Muscle of back (tissue), 3 donors: ENCODE measurements at regions not wholly inside any gene's neighbourhood (a gene's known extent, or its start where the extent isn't known, plus 50 kb on each side); places are given as distances from the start of the nearest gene placed in this dataset.
"Not testable (repeated sequence)": the region's sequence is repeated elsewhere in the genome, so short reads cannot be mapped to it uniquely, and the experiment has no call there.

Experiments
- DNase-seq, 3 donors: peaks; one replicate each; pipeline versions ENCODE4 v3.0.0 to v3.0.0-alpha.2; 2013

DNA sequence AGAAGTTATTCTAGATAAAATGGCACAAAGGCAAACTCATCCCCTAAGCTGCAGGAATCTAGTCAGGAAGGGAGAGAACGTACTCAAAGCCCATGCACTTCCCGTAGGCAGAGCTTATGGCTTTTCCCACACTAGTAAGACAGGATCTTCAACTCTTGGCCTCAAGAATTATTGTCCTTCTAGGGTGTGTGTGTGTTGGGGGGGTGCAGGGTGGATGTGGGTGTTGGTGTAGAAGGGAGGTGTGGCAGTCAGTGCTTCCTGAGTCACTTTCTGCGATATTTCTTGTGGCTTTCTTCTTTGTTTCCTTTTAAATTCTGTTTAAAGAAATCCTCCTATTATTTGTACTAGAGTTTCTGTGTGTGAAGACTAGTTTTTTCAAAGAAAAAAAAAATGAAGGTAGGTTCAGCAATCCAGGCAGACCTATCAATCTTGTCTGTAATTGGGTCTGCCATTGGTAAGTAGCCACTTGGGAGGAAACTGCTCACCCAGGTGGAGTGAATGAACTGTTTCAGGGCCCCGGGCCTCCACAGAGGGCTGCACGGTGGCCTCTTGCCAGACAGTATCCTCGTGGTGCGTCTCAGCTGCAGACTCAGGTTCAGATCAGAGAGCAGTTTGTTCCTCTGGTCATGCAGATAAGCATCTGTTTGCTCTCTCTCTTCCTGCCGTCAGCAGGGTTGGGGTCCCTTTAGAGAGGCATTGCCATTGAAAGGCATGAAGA lies 131.9 kb downstream of the NPR3 start:
- DNase-seq = no peak

DNA sequence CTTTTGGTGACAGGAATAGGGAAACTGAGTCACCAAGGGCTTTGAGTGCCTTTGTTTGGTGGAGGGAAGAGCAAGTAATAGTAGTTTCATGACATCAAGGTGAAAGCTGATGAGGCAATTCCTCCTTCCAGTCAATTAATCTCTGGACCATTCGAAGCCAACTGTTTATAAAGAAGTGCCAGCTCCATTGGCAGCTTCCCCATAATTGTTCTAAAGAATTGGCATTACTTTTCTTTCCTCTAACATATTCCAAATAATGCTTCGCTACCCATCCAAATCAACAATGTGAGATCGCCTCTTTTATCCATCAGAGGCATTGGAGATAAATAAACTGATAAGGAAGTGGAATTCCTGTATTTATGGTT lies 132.4 kb downstream of the NPR3 start:
- no peak for DNase-seq

DNA sequence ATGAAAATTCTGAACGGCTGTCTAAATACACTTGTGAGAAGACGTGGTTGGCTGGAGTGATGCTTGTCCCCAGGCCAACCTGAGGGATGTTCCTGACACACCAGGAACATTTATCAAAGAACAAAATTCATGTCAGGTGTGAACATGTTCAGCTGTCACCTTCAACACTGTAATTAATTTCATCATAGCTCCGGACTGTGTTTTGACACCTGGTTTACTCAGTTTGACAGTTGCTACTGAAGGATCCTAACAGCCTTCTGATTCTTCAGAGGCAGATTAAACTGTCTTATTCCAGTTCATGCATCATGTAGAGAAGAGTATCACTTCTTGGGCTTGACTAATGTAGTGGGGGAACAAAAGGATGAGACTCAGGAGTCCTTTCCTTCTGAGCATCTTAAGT lies 134.1 kb downstream of the NPR3 start:
- DNase-seq = no peak

DNA sequence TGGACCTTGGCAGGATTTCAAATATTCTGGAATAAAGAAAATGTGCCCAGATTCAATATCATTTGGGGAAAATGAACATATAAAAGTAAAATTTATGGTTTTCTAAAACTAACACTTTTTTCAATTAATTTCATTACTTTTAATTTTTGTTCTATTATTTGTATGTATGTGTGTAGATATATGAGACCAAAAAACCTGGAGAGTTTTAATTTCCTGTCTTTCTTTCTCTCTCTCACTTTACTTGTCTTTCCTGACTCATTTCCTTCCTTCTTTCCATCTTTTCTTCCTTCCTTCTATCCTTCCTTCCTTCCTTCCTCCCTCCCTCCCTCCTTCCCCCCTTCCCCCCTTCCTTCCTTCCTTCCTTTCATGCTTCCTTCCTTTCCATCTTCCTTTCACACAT lies 137.0 kb downstream of the NPR3 start:
- DNase-seq = no peak

GRCh38 chr5:32848681-32849080 lies 137.6 kb downstream of the NPR3 start:
- DNase-seq = no peak

DNA sequence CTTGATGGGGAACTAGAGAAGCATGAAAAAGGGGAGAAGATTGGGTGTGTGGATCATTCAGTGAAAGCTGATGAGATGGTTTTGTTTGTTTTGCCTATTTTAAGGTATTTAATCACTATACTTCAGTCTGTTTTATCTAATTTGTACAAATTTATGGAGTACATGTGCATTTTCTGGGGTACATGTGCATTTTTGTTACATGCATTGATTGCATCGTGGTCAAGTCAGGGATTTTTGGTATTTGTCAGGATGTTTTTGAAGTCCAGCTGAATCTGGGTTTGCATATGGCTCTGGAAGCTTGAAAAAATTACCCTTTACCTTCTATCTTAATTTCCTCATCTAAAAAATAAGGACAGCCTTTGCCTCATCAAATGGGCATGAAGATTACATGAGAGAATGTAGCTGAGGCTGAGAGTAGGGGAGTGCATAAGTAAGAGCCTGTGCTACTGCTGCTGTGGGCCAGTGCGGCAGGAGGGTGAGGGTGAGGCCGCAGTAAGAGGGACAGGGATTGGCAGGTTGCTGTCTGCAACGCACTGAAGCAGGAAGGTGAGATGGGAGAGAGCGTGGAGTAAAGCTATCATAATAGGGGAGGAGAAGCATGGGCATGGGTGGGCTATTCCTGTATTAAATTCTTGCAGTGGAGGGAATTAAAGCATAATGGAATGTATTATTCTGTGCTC lies 139.8 kb downstream of the NPR3 start:
- DNase-seq = no peak

- DNase-seq = no peak
Measured at GRCh38 chr5:32851559-32852173, 140.5 kb downstream of the NPR3 start.

GRCh38 chr5:32852535-32852934 lies 141.4 kb downstream of the NPR3 start:
- peak; percentile 10 to 71 (median 39) for DNase-seq

GRCh38 chr5:32852976-32853375 lies 141.9 kb downstream of the NPR3 start:
- no peak for DNase-seq

- no peak for DNase-seq
Measured at GRCh38 chr5:32854473-32854872, 143.4 kb downstream of the NPR3 start.

- DNase-seq = no peak
Measured at GRCh38 chr5:32859211-32859641, 148.1 kb downstream of the NPR3 start.

DNA sequence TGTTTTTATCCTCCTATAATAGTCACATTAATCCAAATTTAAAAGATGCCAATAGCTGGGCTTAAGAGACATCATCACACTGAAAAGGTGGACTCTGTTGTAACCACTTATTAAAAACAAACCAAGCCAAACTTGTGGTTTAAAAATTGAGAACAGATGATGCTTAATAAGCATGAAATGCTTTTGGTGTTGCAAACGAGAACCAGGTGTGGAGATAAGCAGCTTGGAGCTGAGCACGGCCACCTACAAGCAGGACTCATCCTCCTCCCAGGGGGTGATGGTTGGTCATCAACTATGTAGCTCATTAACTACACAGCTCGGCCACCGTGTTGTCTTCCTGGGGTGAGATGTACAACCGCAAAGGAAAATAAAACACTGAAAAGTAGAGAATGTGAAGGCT lies 154.4 kb downstream of the NPR3 start:
- DNase-seq = peak in 2 of 3 donors; percentile 2 to 69

DNA sequence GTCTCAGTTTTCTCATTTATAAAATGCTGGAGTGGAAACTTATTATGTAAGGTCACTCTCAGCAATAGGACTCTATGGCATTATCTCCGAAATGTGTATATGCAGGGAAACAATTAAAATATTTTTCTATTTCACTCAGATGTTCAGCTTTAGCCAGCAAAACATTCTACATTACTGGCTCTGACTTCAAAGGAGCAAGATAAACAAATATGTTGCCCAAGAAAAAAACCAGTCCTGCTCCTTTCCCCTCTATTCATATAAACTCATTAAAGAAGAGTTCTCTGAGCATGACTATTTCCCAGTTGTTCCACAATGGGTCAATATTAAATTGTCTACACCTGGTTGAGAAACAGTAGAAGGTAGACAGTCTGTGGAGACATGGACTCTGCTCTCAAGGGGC lies 155.0 kb downstream of the NPR3 start:
- no peak for DNase-seq

- peak in 1 of 3 donors; percentile 59 for DNase-seq
Measured at GRCh38 chr5:32869216-32869615, 158.1 kb downstream of the NPR3 start.

- DNase-seq = no peak
Measured at GRCh38 chr5:32876791-32877190, 165.7 kb downstream of the NPR3 start.

DNA sequence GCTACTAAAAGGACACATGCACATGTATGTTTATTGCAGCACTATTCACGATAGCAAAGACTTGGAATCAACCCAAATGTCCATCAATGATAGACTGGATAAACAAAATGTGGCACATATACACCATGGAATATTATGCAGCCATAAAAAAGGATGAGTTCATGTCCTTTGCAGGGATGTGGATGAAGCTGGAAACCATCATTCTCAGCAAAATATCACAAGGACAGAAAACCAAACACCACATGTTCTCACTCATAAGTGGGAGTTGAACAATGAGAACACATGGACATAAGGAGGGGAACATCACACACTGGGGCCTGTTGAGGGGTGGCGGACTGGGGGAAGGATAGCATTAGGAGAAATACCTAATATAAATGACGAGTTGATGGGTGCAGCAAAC lies 168.2 kb downstream of the NPR3 start:
- not testable (repeated sequence) for DNase-seq

- DNase-seq = peak in 1 of 3 donors; percentile 6
Measured at GRCh38 chr5:32880796-32881195, 169.7 kb downstream of the NPR3 start.

DNA sequence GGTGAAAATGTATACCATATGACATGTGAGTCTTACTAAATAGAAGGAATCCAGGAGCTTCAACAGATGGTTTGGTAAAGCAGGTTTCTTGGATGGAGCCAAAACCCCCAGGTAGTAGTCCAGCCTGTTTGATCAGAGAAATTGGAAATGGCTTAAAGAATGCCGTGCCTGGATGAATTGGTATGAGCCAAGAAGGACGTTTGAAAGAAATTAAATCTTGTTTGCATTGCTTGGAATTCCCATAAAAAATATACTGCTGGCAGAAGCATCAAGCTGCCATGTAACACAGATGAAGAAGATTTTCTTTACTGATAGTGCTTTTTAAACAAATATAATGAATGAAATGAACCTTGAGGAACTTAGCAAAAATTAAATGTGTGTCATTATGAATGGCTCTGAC lies 176.3 kb downstream of the NPR3 start:
- no peak for DNase-seq

DNA sequence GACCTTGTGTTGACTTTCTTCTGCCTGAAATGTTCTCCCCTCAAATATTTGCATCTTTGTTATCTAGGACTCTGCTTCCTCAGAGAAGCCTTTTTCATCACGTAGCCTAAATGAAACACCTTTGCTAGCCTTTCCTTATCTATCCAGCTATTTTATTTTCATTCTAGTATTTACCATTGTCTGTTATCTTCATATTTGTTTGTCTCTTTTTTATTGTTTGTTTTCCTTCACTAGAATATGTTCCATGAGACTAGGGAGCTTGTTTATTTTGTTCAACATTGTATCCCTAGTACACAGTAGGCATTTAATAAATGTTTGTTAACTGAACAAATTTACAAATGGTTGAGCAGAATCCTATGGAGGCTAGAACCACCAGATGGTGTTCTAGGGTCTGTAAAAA lies 178.0 kb downstream of the NPR3 start:
- DNase-seq = no peak

DNA sequence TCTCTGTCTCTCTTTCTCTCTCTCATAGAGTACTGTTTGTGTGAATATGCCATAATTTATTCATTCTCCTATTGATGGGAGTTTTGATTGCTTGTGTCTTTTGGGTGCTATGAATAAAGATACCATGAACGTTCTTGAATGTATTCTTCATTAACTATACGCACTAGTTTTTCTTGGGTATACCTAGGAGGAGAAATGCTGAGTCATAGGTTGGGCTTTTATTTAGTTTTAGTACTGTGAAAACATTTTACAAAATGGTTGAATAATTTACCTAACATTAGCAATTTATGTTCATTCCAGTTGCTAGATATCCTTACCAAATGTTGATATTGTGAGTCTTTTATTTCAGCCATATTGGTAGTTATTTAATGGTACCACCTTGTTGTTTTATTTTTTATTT lies 192.5 kb downstream of the NPR3 start:
- DNase-seq = no peak

DNA sequence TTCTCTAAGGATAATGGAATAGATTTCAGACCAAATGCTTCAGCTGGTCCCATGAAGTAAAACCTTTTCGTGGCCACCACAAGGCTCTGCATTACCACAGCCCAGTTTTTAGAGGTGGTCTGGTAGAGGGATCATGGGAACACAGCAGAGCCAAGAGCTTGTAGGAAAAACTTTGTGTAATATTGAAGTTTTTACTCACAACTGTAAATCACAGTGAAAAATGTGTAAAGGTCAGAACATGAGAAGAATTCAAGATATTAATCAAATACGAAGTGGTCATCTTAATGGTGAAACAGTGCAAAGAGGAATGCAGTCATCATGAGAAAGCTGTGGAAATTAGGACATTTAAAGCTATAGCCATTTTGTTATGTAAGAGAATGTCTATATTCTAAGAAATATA lies 197.5 kb downstream of the NPR3 start:
- DNase-seq = no peak

DNA sequence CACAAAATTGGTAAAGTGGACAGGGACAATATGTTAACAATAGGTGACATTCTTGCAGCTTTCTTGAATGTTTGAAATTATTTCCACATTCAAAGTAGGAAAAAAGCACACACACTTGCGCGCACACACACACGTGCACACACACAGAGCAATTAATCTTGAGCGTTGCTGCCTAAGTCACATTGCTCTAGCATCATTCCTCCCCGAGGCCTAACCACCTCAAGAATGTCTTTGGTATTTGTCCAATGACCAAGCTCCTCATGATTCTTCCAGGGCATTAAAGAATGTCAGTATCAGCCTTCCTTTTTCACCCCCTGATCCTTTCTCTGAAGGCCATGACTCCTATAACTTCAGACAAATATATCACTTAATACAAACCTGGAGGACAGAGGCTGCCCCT lies 198.1 kb downstream of the NPR3 start:
- peak in 1 of 3 donors; percentile 56 for DNase-seq

GRCh38 chr5:32916648-32917047 lies 205.5 kb downstream of the NPR3 start:
- no peak for DNase-seq
